WERI-Rb-1 (cell line): ENCODE measurements at regions not wholly inside any gene's neighbourhood (a gene's known extent, or its start where the extent isn't known, plus 50 kb on each side); places are given as distances from the start of the nearest gene placed in this dataset.

Experiments
- DNase-seq: peaks from one replicate; pipeline ENCODE4 v3.0.0-alpha.2; 2020
- H3K27ac ChIP-seq: fragments of 250-450 bp; sonication (Bioruptor Pico); 2 replicates; pipeline ENCODE4 v1.5.1; 2020; ENCODE audit warnings: mild to moderate bottlenecking, moderate library complexity
- H3K27me3 ChIP-seq: fragments of 250-450 bp; sonication (Bioruptor Pico); 2 replicates; pipeline ENCODE4 v1.5.1; 2021; ENCODE audit warnings: mild to moderate bottlenecking, low read depth, moderate library complexity; ENCODE audit not compliant: insufficient read depth, severe bottlenecking
- H3K36me3 ChIP-seq: fragments of 250-450 bp; sonication (Bioruptor Pico); 2 replicates; pipeline ENCODE4 v1.5.1; 2020; ENCODE audit warnings: mild to moderate bottlenecking, moderate library complexity
- H3K4me3 ChIP-seq: 2 replicates; pipeline ENCODE4 v1.5.1; 2011; ENCODE audit warnings: low read depth, mild to moderate bottlenecking, control low read depth, low read length
- H3K9me3 ChIP-seq: fragments of 250-450 bp; sonication (Bioruptor Pico); 2 replicates; pipeline ENCODE4 v1.5.1; 2021; ENCODE audit warnings: mild to moderate bottlenecking, moderate library complexity; ENCODE audit not compliant: severe bottlenecking
- CTCF ChIP-seq: IDR thresholded peaks from 2 replicates; pipeline ENCODE4 v1.5.1; 2011; ENCODE audit warnings: low read depth, mild to moderate bottlenecking, control low read depth, inconsistent platforms, low read length

GRCh38 chr19:32154418-32154817 is 191.0 kb upstream of the ZNF507 start:
- H3K27ac ChIP-seq: no peak overlapping the region
- no peak for DNase-seq
- H3K4me3 ChIP-seq: no peak overlapping the region
- no peaks in the 10 kb centered on the region for H3K27me3 ChIP-seq
- no peak for TF ChIP-seq CTCF
- no peaks in the 10 kb centered on the region for H3K9me3 ChIP-seq
- no peaks in the 10 kb centered on the region for H3K36me3 ChIP-seq

- TF ChIP-seq CTCF: no peak
- Histone ChIP-seq H3K9me3 (no peaks in the 10 kb centered on the region), H3K27me3 (no peaks in the 10 kb centered on the region), H3K4me3 (no peak overlapping the region), H3K27ac (no peak overlapping the region), H3K36me3 (no peaks in the 10 kb centered on the region)
- DNase-seq: no peak
These were observed 180.9 kb upstream of the ZNF507 start for GRCh38 chr19:32164384-32164992.

GRCh38 chr19:32165141-32165540 is 180.3 kb upstream of the ZNF507 start:
- no peak for DNase-seq
- Histone ChIP-seq H3K9me3 (no peaks in the 10 kb centered on the region), H3K27me3 (no peaks in the 10 kb centered on the region), H3K36me3 (no peaks in the 10 kb centered on the region), H3K4me3 (no peak overlapping the region), H3K27ac (no peak overlapping the region)
- no peak for TF ChIP-seq CTCF

GRCh38 chr19:32165750-32166149 is 179.7 kb upstream of the ZNF507 start:
- TF ChIP-seq CTCF: no peak
- no peaks in the 10 kb centered on the region for H3K9me3 ChIP-seq
- DNase-seq: no peak
- H3K4me3 ChIP-seq: no peak overlapping the region
- H3K27me3 ChIP-seq: no peaks in the 10 kb centered on the region
- H3K36me3 ChIP-seq: no peaks in the 10 kb centered on the region
- no peak overlapping the region for H3K27ac ChIP-seq

- Histone ChIP-seq H3K9me3 (no peaks in the 10 kb centered on the region), H3K36me3 (no peaks in the 10 kb centered on the region), H3K4me3 (no peak overlapping the region), H3K27me3 (no peaks in the 10 kb centered on the region), H3K27ac (no peak overlapping the region)
- no peak for TF ChIP-seq CTCF
- DNase-seq: no peak
These were observed 179.2 kb upstream of the ZNF507 start for GRCh38 chr19:32166238-32166637.

GRCh38 chr19:32168111-32168510 is 177.3 kb upstream of the ZNF507 start:
- H3K4me3 ChIP-seq: no peak overlapping the region
- no peaks in the 10 kb centered on the region for H3K27me3 ChIP-seq
- no peak for TF ChIP-seq CTCF
- no peak for DNase-seq
- H3K9me3 ChIP-seq: no peaks in the 10 kb centered on the region
- H3K36me3 ChIP-seq: no peaks in the 10 kb centered on the region
- H3K27ac ChIP-seq: no peak overlapping the region
